Type B pancreatic cell (in vitro differentiated cells): ENCODE measurements at regions not wholly inside any gene's neighbourhood (a gene's known extent, or its start where the extent isn't known, plus 50 kb on each side); places are given as distances from the start of the nearest gene placed in this dataset.

Source experiments
- DNase-seq: peaks from one replicate; pipeline ENCODE4 v3.0.0; 2021; ENCODE audit warnings: mixed read lengths; ENCODE audit not compliant: unreplicated experiment; ENCODE audit errors: extremely low spot score
- H3K27ac Mint-ChIP-seq: 2 replicates; pipeline ENCODE4 v1.8.0; 2021; ENCODE audit warnings: mild to moderate bottlenecking, mixed read lengths
- H3K27me3 Mint-ChIP-seq: 2 replicates; pipeline ENCODE4 v1.8.0; 2021; ENCODE audit warnings: mixed read lengths
- H3K36me3 Mint-ChIP-seq: 2 replicates; pipeline ENCODE4 v1.8.0; 2021; ENCODE audit warnings: mixed read lengths
- H3K4me1 Mint-ChIP-seq: one replicate; pipeline ENCODE4 v1.8.0; 2021; ENCODE audit warnings: mixed read lengths; ENCODE audit not compliant: unreplicated experiment
- H3K4me3 Mint-ChIP-seq: 2 replicates; pipeline ENCODE4 v1.8.0; 2021; ENCODE audit warnings: mild to moderate bottlenecking, mixed read lengths
- H3K9me3 Mint-ChIP-seq: 2 replicates; pipeline ENCODE4 v1.8.0; 2021; ENCODE audit warnings: mixed read lengths
- TF ChIP-seq, protein P1 (sequence below): fragments of 200-600 bp; sonication (generic); conservative IDR thresholded peaks from 2 replicates; pipeline ENCODE4 v1.5.0; 2021; ENCODE audit warnings: antibody characterized with exemption, mild to moderate bottlenecking

- DNase-seq, result no peak
- Mint-ChIP-seq H3K36me3 (no peaks in the 10 kb centered on the region), H3K27me3 (peaks cover 12% of the 10 kb centered on the region), H3K4me3 (no peak overlapping the region), H3K9me3 (peaks cover 5% of the 10 kb centered on the region), H3K4me1 (peaks cover 12% of the 10 kb centered on the region), H3K27ac (no peak overlapping the region)
- TF ChIP-seq, protein P1, sequence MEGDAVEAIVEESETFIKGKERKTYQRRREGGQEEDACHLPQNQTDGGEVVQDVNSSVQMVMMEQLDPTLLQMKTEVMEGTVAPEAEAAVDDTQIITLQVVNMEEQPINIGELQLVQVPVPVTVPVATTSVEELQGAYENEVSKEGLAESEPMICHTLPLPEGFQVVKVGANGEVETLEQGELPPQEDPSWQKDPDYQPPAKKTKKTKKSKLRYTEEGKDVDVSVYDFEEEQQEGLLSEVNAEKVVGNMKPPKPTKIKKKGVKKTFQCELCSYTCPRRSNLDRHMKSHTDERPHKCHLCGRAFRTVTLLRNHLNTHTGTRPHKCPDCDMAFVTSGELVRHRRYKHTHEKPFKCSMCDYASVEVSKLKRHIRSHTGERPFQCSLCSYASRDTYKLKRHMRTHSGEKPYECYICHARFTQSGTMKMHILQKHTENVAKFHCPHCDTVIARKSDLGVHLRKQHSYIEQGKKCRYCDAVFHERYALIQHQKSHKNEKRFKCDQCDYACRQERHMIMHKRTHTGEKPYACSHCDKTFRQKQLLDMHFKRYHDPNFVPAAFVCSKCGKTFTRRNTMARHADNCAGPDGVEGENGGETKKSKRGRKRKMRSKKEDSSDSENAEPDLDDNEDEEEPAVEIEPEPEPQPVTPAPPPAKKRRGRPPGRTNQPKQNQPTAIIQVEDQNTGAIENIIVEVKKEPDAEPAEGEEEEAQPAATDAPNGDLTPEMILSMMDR, result no peak
Observed at GRCh38 chr2:234808907-234809306, 142.9 kb upstream of the SH3BP4 start.

GRCh38 chr2:234806818-234807217 lies 145.0 kb upstream of the SH3BP4 start:
- DNase-seq, result no peak
- Mint-ChIP-seq H3K27me3 (peaks cover 12% of the 10 kb centered on the region), H3K27ac (no peak overlapping the region), H3K4me1 (peaks cover 12% of the 10 kb centered on the region), H3K4me3 (no peak overlapping the region), H3K9me3 (peaks cover 5% of the 10 kb centered on the region), H3K36me3 (no peaks in the 10 kb centered on the region)
- TF ChIP-seq, protein P1, result no peak

GRCh38 chr2:234805836-234806235 lies 146.0 kb upstream of the SH3BP4 start:
- TF ChIP-seq, protein P1, result no peak
- H3K27ac Mint-ChIP-seq, result no peak overlapping the region
- H3K27me3 Mint-ChIP-seq, result peaks cover 12% of the 10 kb centered on the region
- H3K36me3 Mint-ChIP-seq, result no peaks in the 10 kb centered on the region
- DNase-seq, result no peak
- H3K4me3 Mint-ChIP-seq, result no peak overlapping the region
- peaks cover 5% of the 10 kb centered on the region for H3K9me3 Mint-ChIP-seq
- H3K4me1 Mint-ChIP-seq, result peaks cover 12% of the 10 kb centered on the region

DNA sequence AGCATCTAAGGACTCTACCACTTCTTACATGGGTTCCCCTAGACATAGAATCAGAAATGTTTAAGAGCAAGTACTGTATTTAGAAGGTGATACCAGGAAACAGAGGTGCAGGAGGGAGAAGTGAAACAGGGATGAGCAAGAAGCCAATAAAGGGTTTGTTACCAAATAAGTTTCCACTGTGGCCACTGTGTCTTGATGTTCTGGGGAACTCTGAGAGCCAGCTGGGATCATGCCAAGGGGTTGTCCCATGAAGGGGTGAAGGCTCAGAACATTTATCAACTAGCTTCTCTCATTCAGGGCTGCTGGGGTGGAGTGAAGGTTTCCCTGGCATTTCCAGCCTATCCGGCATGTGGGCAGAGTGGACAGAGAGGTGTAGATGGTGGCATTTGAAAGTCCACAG lies 147.1 kb upstream of the SH3BP4 start:
- H3K27me3 Mint-ChIP-seq, result peaks cover 6% of the 10 kb centered on the region
- H3K9me3 Mint-ChIP-seq, result peaks cover 5% of the 10 kb centered on the region
- peaks cover 4% of the 10 kb centered on the region for H3K4me1 Mint-ChIP-seq
- H3K4me3 Mint-ChIP-seq, result no peak overlapping the region
- TF ChIP-seq, protein P1, result no peak
- no peak overlapping the region for H3K27ac Mint-ChIP-seq
- DNase-seq, result no peak
- no peaks in the 10 kb centered on the region for H3K36me3 Mint-ChIP-seq

DNA sequence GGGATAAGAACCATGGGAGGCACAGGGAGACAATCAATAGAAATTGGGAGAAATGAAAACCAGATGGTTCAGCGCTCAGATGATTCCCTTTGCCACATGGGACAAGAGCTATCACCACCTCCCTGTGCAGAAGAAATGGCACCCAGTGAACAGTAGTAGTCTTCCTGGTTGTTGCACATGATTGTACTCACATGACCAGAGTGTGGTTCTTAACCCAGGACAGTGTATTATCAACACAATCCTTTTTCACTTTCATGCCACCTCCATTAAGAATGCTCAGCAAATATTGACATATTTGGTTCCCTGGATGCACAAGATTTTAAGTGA lies 149.0 kb upstream of the SH3BP4 start:
- Mint-ChIP-seq H3K9me3 (peaks cover 5% of the 10 kb centered on the region), H3K4me1 (peaks cover 9% of the 10 kb centered on the region), H3K27ac (no peak overlapping the region), H3K4me3 (no peak overlapping the region), H3K36me3 (no peaks in the 10 kb centered on the region), H3K27me3 (peaks cover 3% of the 10 kb centered on the region)
- TF ChIP-seq, protein P1, result no peak
- no peak for DNase-seq

DNA sequence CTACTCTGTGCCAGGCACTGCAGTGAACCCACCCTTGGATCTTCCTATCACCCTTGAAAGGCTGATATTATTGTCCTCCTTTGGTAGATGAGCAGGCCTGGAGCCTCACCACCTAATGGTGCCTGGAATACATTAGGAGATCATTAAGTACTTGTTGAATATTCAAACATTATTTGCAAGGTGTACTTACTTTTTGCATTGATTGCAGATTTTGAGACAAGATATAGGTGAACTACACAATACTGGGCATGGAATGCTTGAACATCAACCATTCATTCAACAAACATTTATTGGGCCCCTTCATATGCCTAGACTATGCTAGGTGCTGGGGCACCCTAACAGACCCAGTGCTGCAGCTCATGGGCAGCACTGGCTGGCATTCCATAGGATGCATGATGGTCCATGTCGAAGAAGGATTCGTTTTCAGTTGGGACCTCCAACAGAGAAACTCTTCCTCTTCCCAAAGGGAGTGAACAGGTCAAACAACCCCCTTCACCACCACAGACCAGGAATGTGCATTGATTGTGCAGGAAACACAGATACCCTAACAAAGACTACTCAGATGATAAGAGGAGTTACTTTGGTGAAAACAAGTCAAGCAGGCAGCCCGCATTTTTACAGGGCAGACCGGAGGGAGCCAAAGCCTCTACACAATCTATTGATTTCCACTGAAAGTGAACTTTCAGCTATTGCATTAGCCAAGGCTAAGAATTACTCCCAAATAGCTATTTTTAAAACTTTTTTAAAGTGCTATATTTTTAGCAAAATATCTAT lies 149.6 kb upstream of the SH3BP4 start:
- Mint-ChIP-seq H3K4me1 (peaks cover 15% of the 10 kb centered on the region), H3K27me3 (peaks cover 3% of the 10 kb centered on the region), H3K36me3 (no peaks in the 10 kb centered on the region), H3K9me3 (peaks cover 5% of the 10 kb centered on the region), H3K4me3 (no peak overlapping the region), H3K27ac (no peak overlapping the region)
- DNase-seq, result no peak
- TF ChIP-seq, protein P1, result no peak
